ENCODE measurements at regions not wholly inside any gene's neighbourhood (a gene's known extent, or its start where the extent isn't known, plus 50 kb on each side); places are given as distances from the start of the nearest gene placed in this dataset.

DNA sequence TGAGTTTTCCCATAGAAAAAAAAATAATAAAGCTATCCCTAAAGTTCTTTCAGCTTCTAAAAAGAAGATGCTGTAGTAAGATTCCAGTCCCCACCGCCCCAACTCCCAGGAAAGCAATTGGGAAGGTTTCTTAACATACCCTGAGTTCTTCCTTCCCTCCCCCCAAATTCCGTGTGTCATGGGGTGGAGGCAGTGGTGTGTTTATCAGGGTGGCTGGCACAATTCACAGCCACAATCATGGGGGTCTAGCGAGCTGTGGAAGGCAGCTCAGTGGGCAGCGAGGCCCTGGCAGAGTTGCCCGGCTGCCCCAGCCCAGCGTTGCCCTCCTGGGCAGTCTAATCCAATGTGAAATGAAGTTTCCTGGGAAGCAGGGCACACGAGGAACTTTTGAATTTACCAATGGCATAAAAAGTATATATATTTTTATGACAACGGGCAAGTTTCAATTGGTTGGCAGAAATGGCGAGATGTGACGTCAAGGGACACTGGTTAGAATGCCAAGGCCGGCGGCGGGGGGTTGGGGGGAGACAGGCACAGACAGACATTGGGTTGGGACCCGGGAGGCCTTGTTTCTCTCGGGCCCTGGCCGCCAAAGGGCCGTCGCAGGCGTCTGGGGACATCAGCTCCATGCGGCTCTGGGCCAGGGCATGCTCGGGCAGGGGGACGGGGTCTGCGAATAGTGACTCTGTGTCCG lies 80.7 kb upstream of the PPARA start:
- TF ChIP-seq, protein P1, sequence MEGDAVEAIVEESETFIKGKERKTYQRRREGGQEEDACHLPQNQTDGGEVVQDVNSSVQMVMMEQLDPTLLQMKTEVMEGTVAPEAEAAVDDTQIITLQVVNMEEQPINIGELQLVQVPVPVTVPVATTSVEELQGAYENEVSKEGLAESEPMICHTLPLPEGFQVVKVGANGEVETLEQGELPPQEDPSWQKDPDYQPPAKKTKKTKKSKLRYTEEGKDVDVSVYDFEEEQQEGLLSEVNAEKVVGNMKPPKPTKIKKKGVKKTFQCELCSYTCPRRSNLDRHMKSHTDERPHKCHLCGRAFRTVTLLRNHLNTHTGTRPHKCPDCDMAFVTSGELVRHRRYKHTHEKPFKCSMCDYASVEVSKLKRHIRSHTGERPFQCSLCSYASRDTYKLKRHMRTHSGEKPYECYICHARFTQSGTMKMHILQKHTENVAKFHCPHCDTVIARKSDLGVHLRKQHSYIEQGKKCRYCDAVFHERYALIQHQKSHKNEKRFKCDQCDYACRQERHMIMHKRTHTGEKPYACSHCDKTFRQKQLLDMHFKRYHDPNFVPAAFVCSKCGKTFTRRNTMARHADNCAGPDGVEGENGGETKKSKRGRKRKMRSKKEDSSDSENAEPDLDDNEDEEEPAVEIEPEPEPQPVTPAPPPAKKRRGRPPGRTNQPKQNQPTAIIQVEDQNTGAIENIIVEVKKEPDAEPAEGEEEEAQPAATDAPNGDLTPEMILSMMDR (IDR thresholded peaks at IDR 0.05): peak in 2 of 7 experiments; percentile 3 to 4
- peak; percentile 80 to 98 (median 98) for TF ChIP-seq POLR2A (IDR thresholded peaks at IDR 0.05)
